ENCODE measurements at regions not wholly inside any gene's neighbourhood (a gene's known extent, or its start where the extent isn't known, plus 50 kb on each side); places are given as distances from the start of the nearest gene placed in this dataset.

DNA sequence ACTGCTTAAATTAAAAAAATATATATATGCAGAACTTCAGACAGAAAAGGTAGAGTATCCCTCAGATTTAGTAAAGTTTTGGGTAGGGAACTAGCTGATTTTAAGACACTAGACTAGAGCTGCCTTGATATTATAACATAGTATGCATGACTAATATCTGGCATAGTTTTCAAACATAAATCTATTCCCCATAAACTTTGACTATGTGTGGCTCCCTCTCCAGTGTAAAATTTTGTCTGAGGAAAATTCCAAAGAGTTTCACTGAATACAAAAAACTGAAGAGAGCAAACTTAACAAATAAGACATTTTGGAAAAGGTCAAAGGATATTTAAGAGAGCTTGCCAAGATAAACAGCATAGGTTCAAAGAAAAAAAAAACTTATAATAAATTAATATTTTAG, 66.2 kb upstream of the ZNF462 start:
- no peak for DNase-seq
- Histone ChIP-seq H3K4me3 (no peak overlapping the region), H3K36me3 (replicated peaks in 1 of 2; ENCODE audit: insufficient read depth in 1 of 2, low read depth in 2 of 2) (no peaks in the 10 kb centered on the region), H3K4me1 (no peaks in the 10 kb centered on the region), H3K9me3 (no peaks in the 10 kb centered on the region), H3K27me3 (no peaks in the 10 kb centered on the region), H3K27ac (no peak overlapping the region)
- no peak for TF ChIP-seq CTCF (IDR thresholded peaks at IDR 0.05)
- no peak for TF ChIP-seq POLR2A (IDR thresholded peaks at IDR 0.05)
- intact Hi-C loops (cut with DNase I) = no loop called here
- ATAC-seq = no peak

- no peak for TF ChIP-seq CTCF (IDR thresholded peaks at IDR 0.05)
- no peak for TF ChIP-seq POLR2A (IDR thresholded peaks at IDR 0.05)
- ATAC-seq (no peak), DNase-seq (no peak)
- no peaks in the 10 kb centered on the region for H3K36me3 ChIP-seq (replicated peaks in 1 of 2; ENCODE audit: insufficient read depth in 1 of 2, low read depth in 2 of 2)
- H3K4me1 ChIP-seq = no peaks in the 10 kb centered on the region
- no peak overlapping the region for H3K4me3 ChIP-seq
- H3K9me3 ChIP-seq = no peaks in the 10 kb centered on the region
- H3K27ac ChIP-seq = no peak overlapping the region
- intact Hi-C loops (cut with DNase I) = no loop called here
- WGBS, 2 donors = 22 to 52% methylated on average over 2 of the region's 2 CpGs
- H3K27me3 ChIP-seq = no peaks in the 10 kb centered on the region
These were observed 65.7 kb upstream of the ZNF462 start for GRCh38 chr9:106797299-106797698.

DNA sequence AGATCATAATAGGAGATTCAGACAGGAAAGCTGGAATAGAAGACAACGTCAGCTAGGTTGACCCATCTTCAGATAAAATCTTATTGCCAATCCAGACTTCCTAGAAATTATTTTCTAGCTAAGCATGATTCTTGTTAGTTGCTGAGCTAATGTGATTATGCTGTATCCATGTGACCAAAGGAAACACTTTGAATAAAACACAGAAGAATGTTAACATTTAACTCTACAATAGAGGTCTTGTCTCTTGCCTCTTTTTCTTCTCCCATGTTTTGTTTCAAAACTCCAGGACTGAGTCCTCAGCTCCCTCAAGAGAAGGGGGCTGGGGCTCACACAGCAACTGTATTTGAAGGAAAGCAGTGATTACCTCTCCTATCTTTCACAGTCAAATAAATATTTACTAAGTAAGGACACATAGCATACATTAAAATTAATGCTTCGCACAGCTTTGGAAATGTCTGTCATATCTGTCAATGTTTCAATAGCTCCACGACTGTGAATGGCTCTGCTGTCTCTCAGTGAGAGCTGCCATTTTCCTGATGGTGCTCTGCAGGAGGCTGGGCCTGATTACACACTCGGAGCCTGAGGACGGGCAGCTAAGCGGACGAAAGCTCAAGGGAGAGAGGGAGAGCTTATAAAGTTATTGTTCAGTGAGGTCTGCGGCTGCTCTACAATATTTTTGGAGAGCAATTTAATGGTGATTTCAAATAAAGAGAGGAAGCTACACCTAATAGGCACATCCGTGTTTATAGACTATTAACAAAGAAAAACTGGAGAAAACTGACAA, 64.8 kb upstream of the ZNF462 start:
- TF ChIP-seq CTCF (IDR thresholded peaks at IDR 0.05) (no peak), POLR2A (IDR thresholded peaks at IDR 0.05) (no peak)
- H3K4me1 ChIP-seq = no peaks in the 10 kb centered on the region
- no peak overlapping the region for H3K4me3 ChIP-seq
- H3K9me3 ChIP-seq = no peaks in the 10 kb centered on the region
- no peaks in the 10 kb centered on the region for H3K27me3 ChIP-seq
- 72 to 74% methylated on average over 9 of the region's 9 CpGs for WGBS, 2 donors
- intact Hi-C loops (cut with DNase I) = no loop called here
- ATAC-seq = no peak
- no peaks in the 10 kb centered on the region for H3K36me3 ChIP-seq (replicated peaks in 1 of 2; ENCODE audit: insufficient read depth in 1 of 2, low read depth in 2 of 2)
- no peak for DNase-seq
- no peak overlapping the region for H3K27ac ChIP-seq

DNA sequence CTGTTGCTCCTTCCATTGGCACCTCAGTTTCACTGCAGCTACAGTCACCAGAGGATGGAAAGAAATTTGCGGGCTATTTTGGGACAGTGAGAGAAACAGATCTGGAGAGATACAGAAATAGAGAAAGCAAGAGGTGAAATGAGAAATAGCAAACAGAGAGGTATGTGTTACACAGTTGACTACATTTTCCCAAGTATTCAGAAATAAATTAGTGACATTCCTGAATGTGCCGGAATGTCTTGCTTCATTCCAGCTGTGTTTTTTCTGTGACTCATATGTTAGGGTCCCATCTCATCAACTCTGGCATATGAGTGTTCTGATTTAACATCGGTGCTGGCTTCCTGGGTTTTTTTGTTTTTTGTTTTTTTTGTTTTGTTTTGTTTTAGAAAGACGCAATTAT, 63.8 kb upstream of the ZNF462 start:
- H3K4me1 ChIP-seq = no peaks in the 10 kb centered on the region
- no peaks in the 10 kb centered on the region for H3K9me3 ChIP-seq
- no peak for TF ChIP-seq POLR2A (IDR thresholded peaks at IDR 0.05)
- ATAC-seq = no peak
- WGBS, 2 donors = 52 to 55% methylated on average over 4 of the region's 4 CpGs
- no peak for DNase-seq
- intact Hi-C loops (cut with DNase I) = no loop called here
- no peak overlapping the region for H3K27ac ChIP-seq
- H3K27me3 ChIP-seq = no peaks in the 10 kb centered on the region
- H3K36me3 ChIP-seq (replicated peaks in 1 of 2; ENCODE audit: insufficient read depth in 1 of 2, low read depth in 2 of 2) = no peaks in the 10 kb centered on the region
- H3K4me3 ChIP-seq = no peak overlapping the region

DNA sequence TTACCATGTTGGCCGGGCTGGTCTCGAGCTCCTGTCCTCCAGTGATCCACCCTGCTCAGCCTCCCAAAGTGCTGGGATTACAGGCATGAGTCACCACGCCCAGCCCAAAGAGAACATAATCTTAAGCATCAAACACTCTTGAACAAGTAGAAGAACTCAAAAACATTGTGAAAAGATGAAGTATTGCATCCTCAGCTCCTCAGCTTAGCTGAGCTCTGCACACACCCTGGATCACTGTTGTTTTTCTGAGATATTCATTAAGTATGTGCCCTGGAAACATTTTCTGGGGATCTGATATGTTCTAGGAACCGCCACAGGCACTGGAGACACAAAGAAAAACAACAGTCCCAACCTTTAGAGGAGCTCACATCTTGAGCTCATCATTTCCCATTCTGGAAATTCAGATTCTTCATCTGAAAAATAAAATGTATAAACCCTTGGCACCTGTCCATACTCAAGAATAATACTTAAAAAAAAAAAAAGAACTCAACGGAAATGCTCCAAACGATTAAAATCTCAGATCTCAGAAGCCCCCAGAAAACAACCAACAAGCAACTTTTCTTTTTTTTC, 62.2 kb upstream of the ZNF462 start:
- Histone ChIP-seq H3K4me3 (no peak overlapping the region), H3K27me3 (no peaks in the 10 kb centered on the region), H3K9me3 (no peaks in the 10 kb centered on the region), H3K27ac (no peak overlapping the region), H3K4me1 (no peaks in the 10 kb centered on the region), H3K36me3 (replicated peaks in 1 of 2; ENCODE audit: insufficient read depth in 1 of 2, low read depth in 2 of 2) (no peaks in the 10 kb centered on the region)
- DNase-seq = no peak
- intact Hi-C loops (cut with DNase I) = no loop called here
- TF ChIP-seq POLR2A (IDR thresholded peaks at IDR 0.05) (no peak), CTCF (IDR thresholded peaks at IDR 0.05) (no peak)
- WGBS, 2 donors = 82 to 84% methylated on average over 6 of the region's 6 CpGs
- ATAC-seq = no peak
